22Rv1 (cell line): ENCODE measurements at regions not wholly inside any gene's neighbourhood (a gene's known extent, or its start where the extent isn't known, plus 50 kb on each side); places are given as distances from the start of the nearest gene placed in this dataset.

ENCODE experiments used
- CTCF ChIP-seq: fragments of 450-650 bp; IDR thresholded peaks from 2 replicates; pipeline ENCODE4 v1.5.1; 2017; ENCODE audit warnings: mild to moderate bottlenecking
- ZFX ChIP-seq: fragments of 450-650 bp; IDR thresholded peaks from 2 replicates; pipeline ENCODE4 v1.6.1; 2017; ENCODE audit warnings: antibody characterized with exemption, borderline replicate concordance

- no peak for TF ChIP-seq CTCF
- no peak for TF ChIP-seq ZFX
Measured at GRCh38 chr12:113642672-113643071, 171.0 kb upstream of the LHX5 start.
